Thoracic aorta (tissue), 2 donors: ENCODE measurements at regions not wholly inside any gene's neighbourhood (a gene's known extent, or its start where the extent isn't known, plus 50 kb on each side); places are given as distances from the start of the nearest gene placed in this dataset.

ENCODE experiments used
- ATAC-seq: fragments of 150-250 bp; one replicate; pipeline ENCODE4 v1.8.0; 2017; ENCODE audit warnings: low read depth; ENCODE audit not compliant: insufficient number of reproducible peaks, low FRiP score
- DNase-seq: peaks from one replicate; pipeline ENCODE4 v3.0.0-alpha.2; 2020; ENCODE audit warnings: low spot score
- H3K27ac ChIP-seq, 2 donors: fragments of 200-600 bp; sonication (generic); 1 replicate in 1 of 2; 2 replicates in 1 of 2; pipeline ENCODE4 v1.5.1; 2016; ENCODE audit warnings: mild to moderate bottlenecking in 2 of 2, moderate library complexity in 2 of 2
- H3K27me3 ChIP-seq: fragments of 200-600 bp; sonication (generic); replicated peaks from 2 replicates; pipeline ENCODE4 v1.6.0; 2016; ENCODE audit warnings: mild to moderate bottlenecking; ENCODE audit not compliant: insufficient read depth
- H3K36me3 ChIP-seq: fragments of 200-600 bp; sonication (generic); one replicate; pipeline ENCODE4 v1.5.1; 2016
- H3K4me1 ChIP-seq, 2 donors: fragments of 200-600 bp; sonication (generic); 1 replicate in 1 of 2; 2 replicates in 1 of 2; pipeline versions ENCODE4 v1.5.1 to v1.6.0; 2016; ENCODE audit warnings: low read depth in 2 of 2, mild to moderate bottlenecking in 1 of 2; ENCODE audit not compliant: control insufficient read depth in 1 of 2
- H3K4me3 ChIP-seq: fragments of 200-600 bp; sonication (generic); 2 replicates; pipeline ENCODE4 v1.5.1; 2016; ENCODE audit warnings: mild to moderate bottlenecking
- H3K9me3 ChIP-seq: fragments of 200-600 bp; sonication (generic); 2 replicates; pipeline ENCODE4 v1.5.1; 2016
- CTCF ChIP-seq: fragments of 200-600 bp; sonication (generic); IDR thresholded peaks from one replicate; pipeline ENCODE4 v1.5.1; 2019; ENCODE audit warnings: antibody characterized with exemption

- H3K4me1 ChIP-seq = no peaks in the 10 kb centered on the region
- DNase-seq (no peak), ATAC-seq (no peak)
- H3K27me3 ChIP-seq = no peaks in the 10 kb centered on the region
- H3K4me3 ChIP-seq = no peak overlapping the region
- no peak for TF ChIP-seq CTCF
- H3K27ac ChIP-seq = no peak overlapping the region
- no peaks in the 10 kb centered on the region for H3K9me3 ChIP-seq
- H3K36me3 ChIP-seq = no peaks in the 10 kb centered on the region
Measured at GRCh38 chr14:104319491-104320241, 181.3 kb downstream of the KIF26A start.

GRCh38 chr14:104320611-104321086 lies 182.3 kb downstream of the KIF26A start:
- no peak for TF ChIP-seq CTCF
- H3K4me1 ChIP-seq = no peaks in the 10 kb centered on the region
- DNase-seq (no peak), ATAC-seq (no peak)
- H3K9me3 ChIP-seq = no peaks in the 10 kb centered on the region
- no peak overlapping the region for H3K4me3 ChIP-seq
- no peaks in the 10 kb centered on the region for H3K27me3 ChIP-seq
- no peaks in the 10 kb centered on the region for H3K36me3 ChIP-seq
- no peak overlapping the region for H3K27ac ChIP-seq

- no peak for TF ChIP-seq CTCF
- ATAC-seq (no peak), DNase-seq (no peak)
- Histone ChIP-seq H3K36me3 (no peaks in the 10 kb centered on the region), H3K9me3 (no peaks in the 10 kb centered on the region), H3K4me1 (no peaks in the 10 kb centered on the region), H3K27ac (no peak overlapping the region), H3K4me3 (no peak overlapping the region), H3K27me3 (no peaks in the 10 kb centered on the region)
Measured at GRCh38 chr14:104321088-104321801, 182.9 kb downstream of the KIF26A start.

GRCh38 chr14:104321802-104322130 lies 183.4 kb downstream of the KIF26A start:
- Histone ChIP-seq H3K9me3 (no peaks in the 10 kb centered on the region), H3K36me3 (no peaks in the 10 kb centered on the region), H3K27ac (no peak overlapping the region), H3K4me3 (no peak overlapping the region), H3K4me1 (no peaks in the 10 kb centered on the region), H3K27me3 (no peaks in the 10 kb centered on the region)
- no peak for ATAC-seq
- no peak for DNase-seq
- TF ChIP-seq CTCF = no peak

GRCh38 chr14:104322531-104323366 lies 184.4 kb downstream of the KIF26A start:
- no peak overlapping the region for H3K27ac ChIP-seq
- H3K4me3 ChIP-seq = no peak overlapping the region
- no peaks in the 10 kb centered on the region for H3K36me3 ChIP-seq
- H3K4me1 ChIP-seq = no peaks in the 10 kb centered on the region
- H3K27me3 ChIP-seq = no peaks in the 10 kb centered on the region
- DNase-seq (no peak), ATAC-seq (no peak)
- no peaks in the 10 kb centered on the region for H3K9me3 ChIP-seq
- TF ChIP-seq CTCF = no peak
